ENCODE measurements at regions not wholly inside any gene's neighbourhood (a gene's known extent, or its start where the extent isn't known, plus 50 kb on each side); places are given as distances from the start of the nearest gene placed in this dataset.

GRCh38 chr6:112773187-112773586 is 426.1 kb downstream of the RFPL4B start:
- WGBS, 2 donors = 0% methylated on average over 1 of the region's 1 CpG

DNA sequence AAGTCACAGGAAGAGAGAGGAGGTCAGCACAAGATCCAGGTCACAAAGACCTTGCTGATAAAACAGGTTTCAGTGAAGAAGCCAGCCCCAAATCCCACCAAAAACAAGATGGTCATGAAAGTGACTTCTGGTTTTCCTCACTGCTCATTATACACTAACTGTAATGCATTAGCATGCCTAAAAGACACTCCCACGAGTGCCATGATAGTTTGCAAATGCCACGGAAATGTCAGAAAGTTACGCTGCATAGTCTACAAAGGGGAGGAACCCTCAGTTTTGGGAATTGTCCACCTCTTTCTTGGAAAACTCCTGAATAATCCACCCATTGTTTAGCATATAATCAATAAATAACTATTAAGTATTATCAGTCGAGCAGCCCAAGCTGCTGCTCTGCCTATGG is 427.2 kb downstream of the RFPL4B start:
- TF ChIP-seq, protein P1, sequence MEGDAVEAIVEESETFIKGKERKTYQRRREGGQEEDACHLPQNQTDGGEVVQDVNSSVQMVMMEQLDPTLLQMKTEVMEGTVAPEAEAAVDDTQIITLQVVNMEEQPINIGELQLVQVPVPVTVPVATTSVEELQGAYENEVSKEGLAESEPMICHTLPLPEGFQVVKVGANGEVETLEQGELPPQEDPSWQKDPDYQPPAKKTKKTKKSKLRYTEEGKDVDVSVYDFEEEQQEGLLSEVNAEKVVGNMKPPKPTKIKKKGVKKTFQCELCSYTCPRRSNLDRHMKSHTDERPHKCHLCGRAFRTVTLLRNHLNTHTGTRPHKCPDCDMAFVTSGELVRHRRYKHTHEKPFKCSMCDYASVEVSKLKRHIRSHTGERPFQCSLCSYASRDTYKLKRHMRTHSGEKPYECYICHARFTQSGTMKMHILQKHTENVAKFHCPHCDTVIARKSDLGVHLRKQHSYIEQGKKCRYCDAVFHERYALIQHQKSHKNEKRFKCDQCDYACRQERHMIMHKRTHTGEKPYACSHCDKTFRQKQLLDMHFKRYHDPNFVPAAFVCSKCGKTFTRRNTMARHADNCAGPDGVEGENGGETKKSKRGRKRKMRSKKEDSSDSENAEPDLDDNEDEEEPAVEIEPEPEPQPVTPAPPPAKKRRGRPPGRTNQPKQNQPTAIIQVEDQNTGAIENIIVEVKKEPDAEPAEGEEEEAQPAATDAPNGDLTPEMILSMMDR (IDR thresholded peaks at IDR 0.05) = no peak
- 86 to 92% methylated on average over 4 of the region's 4 CpGs for WGBS, 2 donors
- intact Hi-C loops (cut with DNase I) = loop anchor here in 2 of 10 donors (10.0 kb wide), 1 partner anchor 1130 kb away; no protein-coding TSS in a partner anchor
- DNase-seq = no peak
- Histone ChIP-seq H3K36me3 (no peaks in the 10 kb centered on the region), H3K4me3 (no peak overlapping the region), H3K27ac (no peak overlapping the region), H3K27me3 (no peaks in the 10 kb centered on the region), H3K9me3 (no peaks in the 10 kb centered on the region), H3K4me1 (no peaks in the 10 kb centered on the region)
- no peak for ATAC-seq

More at GRCh38 chr6:112773187-112773586, 426.1 kb downstream of the RFPL4B start:
- Histone ChIP-seq H3K27me3 (no peaks in the 10 kb centered on the region), H3K4me1 (no peaks in the 10 kb centered on the region), H3K36me3 (no peaks in the 10 kb centered on the region), H3K9me3 (peaks cover 0 to 5% (median 0%) of the 10 kb centered on the region in 11 donors), H3K27ac (no peak overlapping the region), H3K4me3 (no peak overlapping the region)
- ATAC-seq (no peak), DNase-seq (no peak)
- intact Hi-C loops (cut with DNase I) = loop anchor here in 2 of 10 donors (10.0 kb wide), 1 partner anchor 1132 kb away; no protein-coding TSS in a partner anchor
- TF ChIP-seq, protein P1 (IDR thresholded peaks at IDR 0.05) = no peak

GRCh38 chr6:112780498-112781096 is 433.5 kb downstream of the RFPL4B start:
- no peaks in the 10 kb centered on the region for H3K27me3 ChIP-seq
- ATAC-seq (peak in 7 of 8 donors; percentile 81 to 96 (median 91)), DNase-seq (peak; percentile 20 to 83)
- intact Hi-C loops (cut with DNase I) = loop anchor here (1.0 to 10.0 kb wide), 9 partner anchors 1074 to 1132 kb away; partner anchors contain the start of gene MARCKS (in 4 of the 10)
- no peaks in the 10 kb centered on the region for H3K36me3 ChIP-seq
- WGBS, 2 donors = 27 to 30% methylated on average over 9 of the region's 9 CpGs
- H3K4me1 ChIP-seq = peaks cover 0 to 5% (median 0%) of the 10 kb centered on the region in 9 donors
- H3K9me3 ChIP-seq = no peaks in the 10 kb centered on the region
- no peak overlapping the region for H3K27ac ChIP-seq
- H3K4me3 ChIP-seq = no peak overlapping the region
- TF ChIP-seq, protein P1 (IDR thresholded peaks at IDR 0.05) = peak; percentile 76 to 94 (median 86)

DNA sequence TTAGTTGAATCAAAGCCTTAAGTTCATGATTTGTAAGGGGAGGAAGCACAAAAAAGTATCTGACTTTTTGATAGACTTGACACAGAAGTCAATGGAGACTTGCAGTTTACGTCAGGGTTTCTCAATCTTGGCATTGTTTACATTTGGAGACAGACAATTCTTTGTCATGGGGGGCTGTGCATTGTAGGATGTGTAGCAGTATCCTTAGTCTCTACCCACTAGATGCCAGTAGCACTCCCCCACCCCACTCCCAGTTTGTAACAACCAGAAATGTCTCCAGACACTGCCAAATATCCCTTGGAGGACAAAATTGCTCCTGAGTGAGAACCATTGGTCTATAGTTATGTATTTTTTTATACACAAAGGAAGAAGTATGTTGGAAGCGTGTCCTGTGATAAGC is 434.1 kb downstream of the RFPL4B start:
- TF ChIP-seq, protein P1 (IDR thresholded peaks at IDR 0.05) = no peak
- no peak for DNase-seq
- ATAC-seq = no peak
- no peak overlapping the region for H3K27ac ChIP-seq
- no peaks in the 10 kb centered on the region for H3K36me3 ChIP-seq
- H3K27me3 ChIP-seq = no peaks in the 10 kb centered on the region
- intact Hi-C loops (cut with DNase I) = loop anchor here in 8 of 10 donors (5.0 to 10.0 kb wide), 7 partner anchors 1074 to 1131 kb away; partner anchors contain the start of gene MARCKS (in 4 of the 8)
- 63 to 72% methylated on average over 2 of the region's 2 CpGs for WGBS, 2 donors
- no peaks in the 10 kb centered on the region for H3K9me3 ChIP-seq
- peaks cover 0 to 5% (median 0%) of the 10 kb centered on the region in 9 donors for H3K4me1 ChIP-seq
- no peak overlapping the region for H3K4me3 ChIP-seq
